ENCODE measurements at regions not wholly inside any gene's neighbourhood (a gene's known extent, or its start where the extent isn't known, plus 50 kb on each side); places are given as distances from the start of the nearest gene placed in this dataset.

GRCh38 chr5:3912790-3913189 lies 317.2 kb downstream of the IRX1 start:
- ChIA-PET POLR2A (no interaction called here), CTCF (no interaction called here)
- no peak for ATAC-seq (ENCODE audit: low read depth)
- no peak overlapping the region for H3K4me3 Mint-ChIP-seq
- no peaks in the 10 kb centered on the region for H3K27me3 Mint-ChIP-seq
- H3K27ac Mint-ChIP-seq: no peak overlapping the region
- DNase-seq: no peak
- H3K4me1 Mint-ChIP-seq: no peaks in the 10 kb centered on the region
- intact Hi-C loops (cut with micrococcal nuclease): no loop called here
- no peaks in the 10 kb centered on the region for H3K36me3 Mint-ChIP-seq (ENCODE audit: low read depth)
- H3K9me3 Mint-ChIP-seq: peaks cover 6% of the 10 kb centered on the region
- TF ChIP-seq CTCF (IDR thresholded peaks at IDR 0.05): no peak

- TF ChIP-seq CTCF (IDR thresholded peaks at IDR 0.05): no peak
- H3K27ac Mint-ChIP-seq: no peak overlapping the region
- H3K36me3 Mint-ChIP-seq (ENCODE audit: low read depth): no peaks in the 10 kb centered on the region
- DNase-seq (no peak), ATAC-seq (ENCODE audit: low read depth) (no peak)
- intact Hi-C loops (cut with micrococcal nuclease): no loop called here
- CTCF ChIA-PET: no interaction called here
- H3K4me3 Mint-ChIP-seq: no peak overlapping the region
- no peaks in the 10 kb centered on the region for H3K27me3 Mint-ChIP-seq
- H3K4me1 Mint-ChIP-seq: no peaks in the 10 kb centered on the region
- POLR2A ChIA-PET: no interaction called here
- peaks cover 6% of the 10 kb centered on the region for H3K9me3 Mint-ChIP-seq
Measured at GRCh38 chr5:3913279-3913678, 317.6 kb downstream of the IRX1 start.

- H3K9me3 Mint-ChIP-seq: peaks cover 13% of the 10 kb centered on the region
- TF ChIP-seq CTCF (IDR thresholded peaks at IDR 0.05): no peak
- H3K27ac Mint-ChIP-seq: no peak overlapping the region
- intact Hi-C loops (cut with micrococcal nuclease): no loop called here
- DNase-seq (no peak), ATAC-seq (ENCODE audit: low read depth) (no peak)
- no peaks in the 10 kb centered on the region for H3K4me1 Mint-ChIP-seq
- no peak overlapping the region for H3K4me3 Mint-ChIP-seq
- ChIA-PET CTCF (no interaction called here), POLR2A (no interaction called here)
- H3K36me3 Mint-ChIP-seq (ENCODE audit: low read depth): no peaks in the 10 kb centered on the region
- no peaks in the 10 kb centered on the region for H3K27me3 Mint-ChIP-seq
Measured at GRCh38 chr5:3925022-3925421, 329.4 kb downstream of the IRX1 start.

- no peak overlapping the region for H3K27ac Mint-ChIP-seq
- H3K4me3 Mint-ChIP-seq: no peak overlapping the region
- intact Hi-C loops (cut with micrococcal nuclease): no loop called here
- no peaks in the 10 kb centered on the region for H3K27me3 Mint-ChIP-seq
- no peaks in the 10 kb centered on the region for H3K36me3 Mint-ChIP-seq (ENCODE audit: low read depth)
- CTCF ChIA-PET: no interaction called here
- ATAC-seq (ENCODE audit: low read depth) (no peak), DNase-seq (no peak)
- peaks cover 13% of the 10 kb centered on the region for H3K9me3 Mint-ChIP-seq
- POLR2A ChIA-PET: no interaction called here
- H3K4me1 Mint-ChIP-seq: no peaks in the 10 kb centered on the region
- no peak for TF ChIP-seq CTCF (IDR thresholded peaks at IDR 0.05)
Measured at GRCh38 chr5:3925935-3926334, 330.3 kb downstream of the IRX1 start.

- H3K27me3 Mint-ChIP-seq: no peaks in the 10 kb centered on the region
- POLR2A ChIA-PET: no interaction called here
- DNase-seq (no peak), ATAC-seq (ENCODE audit: low read depth) (no peak)
- TF ChIP-seq CTCF (IDR thresholded peaks at IDR 0.05): no peak
- no peak overlapping the region for H3K4me3 Mint-ChIP-seq
- H3K27ac Mint-ChIP-seq: no peak overlapping the region
- CTCF ChIA-PET: no interaction called here
- H3K36me3 Mint-ChIP-seq (ENCODE audit: low read depth): no peaks in the 10 kb centered on the region
- no peaks in the 10 kb centered on the region for H3K4me1 Mint-ChIP-seq
- H3K9me3 Mint-ChIP-seq: peaks cover 12% of the 10 kb centered on the region
- intact Hi-C loops (cut with micrococcal nuclease): no loop called here
Measured at GRCh38 chr5:3929799-3930198, 334.2 kb downstream of the IRX1 start.

Measured in activated B cell treated with CpG ODN at 0.5 μM for 24 hours (primary cell).